ENCODE measurements at regions not wholly inside any gene's neighbourhood (a gene's known extent, or its start where the extent isn't known, plus 50 kb on each side); places are given as distances from the start of the nearest gene placed in this dataset.

GRCh38 chr1:90402893-90403849 lies 313.9 kb downstream of the BARHL2 start:
- no peak for TF ChIP-seq POLR2AphosphoS5 (IDR thresholded peaks at IDR 0.05; ENCODE audit: low read depth)
- TF ChIP-seq SPI1 (IDR thresholded peaks at IDR 0.05; ENCODE audit: borderline replicate concordance, low read depth), result no peak
- no peak for TF ChIP-seq GABPA (IDR thresholded peaks at IDR 0.05; ENCODE audit: low read depth)
- no peak for TF ChIP-seq REST (IDR thresholded peaks at IDR 0.05; ENCODE audit: insufficient replicate concordance, low read depth)
- TF ChIP-seq CTCF (IDR thresholded peaks at IDR 0.05; ENCODE audit: insufficient read depth, low read length), result no peak
- Histone ChIP-seq H3K4me3 (replicated peaks; ENCODE audit: insufficient read depth, low read length) (no peak overlapping the region), H3K27ac (replicated peaks) (no peak overlapping the region), H3K27me3 (ENCODE audit: insufficient read depth, poor library complexity, severe bottlenecking) (no peaks in the 10 kb centered on the region)
- DNase-seq (ENCODE audit: low read depth in 1 of 2, low spot score in 1 of 2), result no peak

- no peak overlapping the region for H3K4me3 ChIP-seq (replicated peaks; ENCODE audit: insufficient read depth, low read length)
- H3K27ac ChIP-seq (replicated peaks), result no peak overlapping the region
- TF ChIP-seq POLR2AphosphoS5 (IDR thresholded peaks at IDR 0.05; ENCODE audit: low read depth) (no peak), GABPA (IDR thresholded peaks at IDR 0.05; ENCODE audit: low read depth) (no peak), REST (IDR thresholded peaks at IDR 0.05; ENCODE audit: insufficient replicate concordance, low read depth) (no peak), CTCF (IDR thresholded peaks at IDR 0.05; ENCODE audit: insufficient read depth, low read length) (no peak), SPI1 (IDR thresholded peaks at IDR 0.05; ENCODE audit: borderline replicate concordance, low read depth) (no peak)
- DNase-seq (ENCODE audit: low read depth in 1 of 2, low spot score in 1 of 2), result no peak
- H3K27me3 ChIP-seq (ENCODE audit: insufficient read depth, poor library complexity, severe bottlenecking), result no peaks in the 10 kb centered on the region
Measured at GRCh38 chr1:90400131-90400530, 317.0 kb downstream of the BARHL2 start.

GRCh38 chr1:90396917-90397316 lies 320.2 kb downstream of the BARHL2 start:
- no peak for TF ChIP-seq SPI1 (IDR thresholded peaks at IDR 0.05; ENCODE audit: borderline replicate concordance, low read depth)
- TF ChIP-seq REST (IDR thresholded peaks at IDR 0.05; ENCODE audit: insufficient replicate concordance, low read depth), result no peak
- no peak for TF ChIP-seq CTCF (IDR thresholded peaks at IDR 0.05; ENCODE audit: insufficient read depth, low read length)
- TF ChIP-seq POLR2AphosphoS5 (IDR thresholded peaks at IDR 0.05; ENCODE audit: low read depth), result no peak
- no peak for TF ChIP-seq GABPA (IDR thresholded peaks at IDR 0.05; ENCODE audit: low read depth)
- Histone ChIP-seq H3K27ac (replicated peaks) (no peak overlapping the region), H3K4me3 (replicated peaks; ENCODE audit: insufficient read depth, low read length) (no peak overlapping the region), H3K27me3 (ENCODE audit: insufficient read depth, poor library complexity, severe bottlenecking) (no peaks in the 10 kb centered on the region)
- no peak for DNase-seq (ENCODE audit: low read depth in 1 of 2, low spot score in 1 of 2)

Data from HL-60 (cell line).